ENCODE measurements at regions not wholly inside any gene's neighbourhood (a gene's known extent, or its start where the extent isn't known, plus 50 kb on each side); places are given as distances from the start of the nearest gene placed in this dataset.
A peak's percentile ranks its signal among the peaks of the same experiment; 100 is the strongest.
"Not testable (repeated sequence)": the region's sequence is repeated elsewhere in the genome, so short reads cannot be mapped to it uniquely, and the experiment has no call there.

DNA sequence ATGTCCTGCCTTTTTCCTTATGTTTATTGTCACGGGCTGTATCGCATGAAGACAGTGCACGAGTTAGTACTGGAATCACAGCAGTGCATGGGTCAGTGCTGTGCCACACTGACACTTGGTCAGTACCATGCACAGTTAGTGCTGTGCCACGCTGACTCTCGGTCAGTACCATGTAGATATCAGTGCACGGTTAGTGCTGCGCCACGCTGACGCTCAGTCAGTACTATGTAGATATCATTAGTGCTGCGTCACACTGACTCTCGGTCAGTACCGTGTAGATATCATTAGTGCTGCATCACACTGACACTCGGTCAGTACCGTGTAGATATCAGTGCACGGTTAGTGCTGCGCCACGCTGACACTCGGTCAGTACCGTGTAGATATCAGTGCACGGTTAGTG, 104.1 kb downstream of the NPIPB11 start:
- not testable (repeated sequence) for DNase-seq; H3K4me3 Mint-ChIP-seq; H3K36me3 Mint-ChIP-seq (ENCODE audit: insufficient read depth in 2 of 2); ATAC-seq (replicated peaks in 1 of 2); H3K4me1 Mint-ChIP-seq (ENCODE audit: low read depth); H3K27ac Mint-ChIP-seq; H3K9me3 Mint-ChIP-seq; H3K27me3 Mint-ChIP-seq (ENCODE audit: low read depth)

DNA sequence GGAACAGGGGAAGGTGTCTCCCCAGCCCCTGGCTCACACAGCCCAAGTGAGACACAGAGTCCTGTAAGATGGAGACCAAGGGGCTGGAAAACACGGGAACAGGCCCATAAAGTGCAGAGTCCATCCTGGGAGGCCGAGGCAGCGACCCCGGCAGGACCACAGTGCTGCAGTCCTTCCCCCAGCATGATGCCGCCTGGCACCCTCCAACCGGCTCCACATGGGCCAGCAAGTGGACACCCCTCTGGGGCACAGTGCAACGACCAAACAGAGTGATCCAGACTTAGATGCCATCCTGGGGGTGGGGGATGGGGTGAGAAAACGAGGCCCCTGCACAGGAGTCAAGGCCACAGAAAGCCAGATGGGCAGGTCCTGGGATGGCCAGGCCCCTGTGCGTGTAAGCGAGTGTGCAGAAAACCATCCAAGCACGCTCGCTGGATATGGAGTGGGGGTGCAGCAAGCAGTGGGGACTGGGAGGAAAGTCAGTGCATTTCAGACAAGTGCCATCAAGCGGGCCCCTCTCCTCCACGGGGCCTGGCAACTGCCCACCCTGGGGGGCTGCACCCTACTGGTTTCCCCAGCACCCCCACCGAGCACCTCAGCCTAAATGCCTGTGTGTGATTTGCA, 104.7 kb downstream of the NPIPB11 start:
- DNase-seq; H3K27me3 Mint-ChIP-seq (ENCODE audit: low read depth); H3K36me3 Mint-ChIP-seq (ENCODE audit: insufficient read depth in 2 of 2); H3K9me3 Mint-ChIP-seq; ATAC-seq (replicated peaks in 1 of 2); H3K4me1 Mint-ChIP-seq (ENCODE audit: low read depth); H3K4me3 Mint-ChIP-seq; H3K27ac Mint-ChIP-seq: not testable (repeated sequence)

DNA sequence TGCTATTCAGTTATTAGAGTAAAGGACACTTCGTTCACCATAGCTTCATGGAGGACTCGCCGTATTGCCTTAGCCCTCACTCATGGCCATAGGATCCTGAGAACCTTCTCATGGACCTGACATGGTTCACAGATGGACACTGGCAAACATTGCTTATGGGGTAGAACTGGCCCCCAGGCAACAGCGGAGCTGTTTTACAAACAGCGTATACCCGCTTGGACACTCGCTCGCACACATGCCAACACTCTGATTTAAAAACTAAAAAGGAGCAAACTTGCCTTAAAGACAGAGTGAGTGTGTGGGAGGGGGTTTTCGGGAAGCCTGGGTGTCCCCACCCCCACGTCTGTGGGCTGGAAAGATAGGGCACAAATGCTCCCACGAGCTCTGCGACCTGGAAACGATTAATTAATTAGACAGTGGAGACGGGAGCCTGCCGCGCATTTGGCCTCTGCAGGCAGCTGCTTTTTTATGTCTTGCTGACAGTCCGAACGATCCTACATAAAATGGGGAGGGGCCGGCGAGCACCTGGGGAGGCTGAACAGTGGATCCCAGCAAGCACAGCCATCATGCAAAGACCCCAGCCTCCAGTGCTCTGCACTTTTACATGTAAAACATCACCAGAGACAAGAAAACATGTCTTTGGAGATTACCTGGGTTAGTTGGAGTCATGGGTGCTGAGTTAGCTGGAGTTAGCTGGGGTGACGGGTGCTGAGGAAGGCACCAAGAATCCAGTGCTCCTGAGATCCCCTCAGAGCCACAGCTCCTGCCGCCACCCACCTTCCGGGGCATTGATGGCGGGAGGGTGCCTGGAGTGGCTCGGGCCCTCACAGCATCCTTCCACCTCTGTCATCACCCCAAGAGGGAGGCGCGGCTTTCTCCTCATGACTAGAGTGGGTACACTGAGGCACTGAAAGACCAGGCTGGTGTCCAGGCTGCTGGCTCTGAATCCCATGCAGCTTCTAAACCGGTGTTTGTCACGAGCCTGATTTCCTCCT, 105.7 kb downstream of the NPIPB11 start:
- not testable (repeated sequence) for H3K9me3 Mint-ChIP-seq; H3K4me1 Mint-ChIP-seq (ENCODE audit: low read depth); DNase-seq; H3K4me3 Mint-ChIP-seq; H3K27me3 Mint-ChIP-seq (ENCODE audit: low read depth); H3K27ac Mint-ChIP-seq; ATAC-seq (replicated peaks in 1 of 2); H3K36me3 Mint-ChIP-seq (ENCODE audit: insufficient read depth in 2 of 2)

DNA sequence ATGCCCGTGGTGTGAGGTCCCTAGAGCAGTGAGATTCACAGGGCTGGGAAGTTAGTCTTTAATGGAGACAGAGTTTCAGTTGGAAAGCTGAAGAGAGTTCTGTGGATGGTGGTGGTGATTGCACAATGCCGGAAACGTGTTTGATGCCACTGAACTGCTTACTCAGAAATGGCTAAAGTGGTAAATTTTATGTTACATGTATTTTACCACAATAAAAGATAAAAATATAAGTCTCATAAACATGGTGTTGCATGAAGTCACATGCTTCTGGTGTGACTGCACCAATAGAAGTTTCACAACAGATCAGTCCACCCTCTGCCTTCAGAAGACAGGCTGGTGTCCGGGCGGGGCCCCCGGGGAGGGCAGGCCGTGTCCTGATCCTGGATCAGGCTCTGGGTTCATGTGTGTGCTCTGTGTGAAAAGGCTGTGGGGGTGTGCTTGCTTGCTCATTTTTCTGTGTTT, 106.5 kb downstream of the NPIPB11 start:
- H3K27ac Mint-ChIP-seq; H3K4me1 Mint-ChIP-seq (ENCODE audit: low read depth): not testable (repeated sequence)

DNA sequence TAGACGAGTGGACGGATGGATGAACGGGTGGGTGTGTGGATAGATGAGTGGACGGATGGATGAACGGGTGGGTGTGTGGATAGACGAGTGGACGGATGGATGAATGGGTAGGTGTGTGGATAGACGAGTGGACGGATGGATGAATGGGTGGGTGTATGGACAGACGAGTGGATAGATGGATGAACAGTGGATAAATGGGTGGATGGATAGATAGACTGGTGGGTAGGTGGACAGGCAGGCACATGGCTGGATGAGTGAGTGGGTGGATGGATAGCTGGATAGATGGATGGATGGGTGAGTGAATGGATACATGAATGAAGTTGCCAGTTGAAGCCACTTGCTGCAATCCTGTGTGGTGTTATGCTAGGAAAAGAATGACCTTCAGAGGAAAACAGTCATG, 107.5 kb downstream of the NPIPB11 start:
- not testable (repeated sequence) for H3K36me3 Mint-ChIP-seq (ENCODE audit: insufficient read depth in 2 of 2); H3K27me3 Mint-ChIP-seq (ENCODE audit: low read depth); H3K27ac Mint-ChIP-seq; H3K9me3 Mint-ChIP-seq; H3K4me1 Mint-ChIP-seq (ENCODE audit: low read depth); DNase-seq; H3K4me3 Mint-ChIP-seq; ATAC-seq (replicated peaks in 1 of 2)

More for the DNA sequence above, 106.5 kb downstream of the NPIPB11 start:
- not testable (repeated sequence) for H3K9me3 Mint-ChIP-seq; H3K4me3 Mint-ChIP-seq; DNase-seq; H3K27me3 Mint-ChIP-seq (ENCODE audit: low read depth); H3K36me3 Mint-ChIP-seq (ENCODE audit: insufficient read depth in 2 of 2)
- ATAC-seq (replicated peaks in 1 of 2) = peak; percentile 50 to 58

DNA sequence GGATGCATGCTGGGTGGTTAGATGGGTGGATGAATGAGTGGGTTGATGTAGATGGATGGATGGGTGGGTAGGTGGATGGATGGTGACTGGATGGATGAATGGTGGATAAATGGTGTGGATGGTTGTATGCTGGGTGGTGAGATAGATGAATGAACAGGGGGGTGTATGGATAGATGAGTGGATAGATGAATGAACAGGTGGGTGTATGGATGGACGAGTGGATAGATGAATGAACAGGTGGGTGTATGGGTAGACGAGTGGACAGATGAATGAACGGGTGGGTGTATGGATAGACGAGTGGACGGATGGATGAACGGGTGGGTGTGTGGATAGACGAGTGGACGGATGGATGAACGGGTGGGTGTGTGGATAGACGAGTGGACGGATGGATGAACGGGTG, 108.2 kb downstream of the NPIPB11 start:
- not testable (repeated sequence) for H3K27me3 Mint-ChIP-seq (ENCODE audit: low read depth); H3K36me3 Mint-ChIP-seq (ENCODE audit: insufficient read depth in 2 of 2); H3K4me1 Mint-ChIP-seq (ENCODE audit: low read depth); ATAC-seq (replicated peaks in 1 of 2); H3K4me3 Mint-ChIP-seq; H3K9me3 Mint-ChIP-seq; H3K27ac Mint-ChIP-seq; DNase-seq

DNA sequence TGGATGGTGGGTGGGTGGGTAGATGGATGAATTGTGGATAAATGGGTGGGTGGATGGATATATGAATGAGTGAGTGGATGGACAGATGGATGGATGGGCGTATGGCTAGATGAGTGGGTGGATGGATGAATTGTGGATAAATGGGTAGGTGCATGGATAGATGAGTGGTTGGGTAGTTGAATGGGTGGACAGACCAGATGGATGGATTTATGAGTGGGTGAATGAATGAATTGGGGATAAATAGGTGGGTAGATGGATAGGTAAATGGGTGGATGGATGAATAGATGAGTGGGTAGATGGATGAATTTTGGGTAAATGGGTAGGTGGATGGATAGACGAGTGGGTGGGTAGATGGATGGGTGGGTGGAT, 108.7 kb downstream of the NPIPB11 start:
- not testable (repeated sequence) for H3K27ac Mint-ChIP-seq; DNase-seq; H3K4me3 Mint-ChIP-seq; H3K9me3 Mint-ChIP-seq; H3K27me3 Mint-ChIP-seq (ENCODE audit: low read depth); H3K4me1 Mint-ChIP-seq (ENCODE audit: low read depth); ATAC-seq (replicated peaks in 1 of 2); H3K36me3 Mint-ChIP-seq (ENCODE audit: insufficient read depth in 2 of 2)

DNA sequence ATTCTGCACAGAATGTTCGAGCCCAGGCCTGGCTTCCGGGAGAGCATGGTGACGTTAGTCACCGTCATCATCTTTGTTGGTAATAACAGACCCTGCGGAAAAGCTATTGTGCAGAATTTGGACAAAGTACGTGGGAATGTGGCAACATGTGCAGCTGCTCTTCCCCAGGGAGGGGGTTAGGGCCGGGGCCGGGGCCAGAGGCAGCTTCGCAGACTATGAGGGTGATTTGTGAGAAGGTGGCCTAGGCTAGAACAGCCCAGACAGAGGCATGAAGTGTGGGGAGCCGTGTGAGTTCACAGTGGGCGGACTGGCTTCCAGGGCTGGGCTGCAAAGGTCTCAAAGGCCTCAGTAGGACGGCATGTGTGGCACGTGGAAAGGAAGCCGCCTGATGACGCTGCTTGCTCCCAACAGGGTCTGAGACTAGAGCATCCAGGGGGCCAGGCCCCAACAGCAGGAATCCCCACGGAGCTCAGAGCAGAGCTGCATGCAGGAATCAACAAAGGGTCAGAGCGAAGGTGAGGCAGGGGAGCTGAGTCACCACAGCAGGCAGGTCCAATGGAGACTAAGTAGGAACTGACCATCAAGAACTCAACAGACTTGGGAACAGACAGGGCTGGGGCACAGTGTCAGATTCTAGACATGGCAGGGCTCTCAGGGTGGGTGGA, 109.2 kb downstream of the NPIPB11 start:
- not testable (repeated sequence) for H3K27ac Mint-ChIP-seq; H3K4me3 Mint-ChIP-seq; DNase-seq; H3K27me3 Mint-ChIP-seq (ENCODE audit: low read depth); H3K9me3 Mint-ChIP-seq; H3K4me1 Mint-ChIP-seq (ENCODE audit: low read depth); H3K36me3 Mint-ChIP-seq (ENCODE audit: insufficient read depth in 2 of 2); ATAC-seq (replicated peaks in 1 of 2)

DNA sequence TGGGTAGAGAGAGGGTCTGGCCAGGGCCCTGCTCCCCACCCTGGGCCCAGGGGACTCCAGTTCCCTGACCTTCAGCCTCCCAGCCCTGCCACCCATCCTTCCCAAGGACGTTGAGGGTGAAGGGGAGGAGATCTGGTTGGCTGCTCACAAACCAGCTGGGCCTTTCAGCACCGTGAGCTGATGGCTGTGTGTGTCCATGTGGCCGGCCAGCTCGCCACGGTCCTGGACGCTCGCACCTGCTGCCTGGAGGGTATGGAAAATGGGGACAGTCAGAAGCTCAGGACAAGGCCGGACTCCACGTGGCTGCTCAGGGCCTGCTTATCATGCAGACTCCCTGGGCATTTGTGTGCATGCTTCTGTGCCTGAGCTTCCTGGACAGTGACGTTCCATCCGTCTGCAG, 110.3 kb downstream of the NPIPB11 start:
- DNase-seq; H3K9me3 Mint-ChIP-seq; H3K27me3 Mint-ChIP-seq (ENCODE audit: low read depth); H3K36me3 Mint-ChIP-seq (ENCODE audit: insufficient read depth in 2 of 2); H3K4me1 Mint-ChIP-seq (ENCODE audit: low read depth); H3K27ac Mint-ChIP-seq; H3K4me3 Mint-ChIP-seq; ATAC-seq (replicated peaks in 1 of 2): not testable (repeated sequence)

DNA sequence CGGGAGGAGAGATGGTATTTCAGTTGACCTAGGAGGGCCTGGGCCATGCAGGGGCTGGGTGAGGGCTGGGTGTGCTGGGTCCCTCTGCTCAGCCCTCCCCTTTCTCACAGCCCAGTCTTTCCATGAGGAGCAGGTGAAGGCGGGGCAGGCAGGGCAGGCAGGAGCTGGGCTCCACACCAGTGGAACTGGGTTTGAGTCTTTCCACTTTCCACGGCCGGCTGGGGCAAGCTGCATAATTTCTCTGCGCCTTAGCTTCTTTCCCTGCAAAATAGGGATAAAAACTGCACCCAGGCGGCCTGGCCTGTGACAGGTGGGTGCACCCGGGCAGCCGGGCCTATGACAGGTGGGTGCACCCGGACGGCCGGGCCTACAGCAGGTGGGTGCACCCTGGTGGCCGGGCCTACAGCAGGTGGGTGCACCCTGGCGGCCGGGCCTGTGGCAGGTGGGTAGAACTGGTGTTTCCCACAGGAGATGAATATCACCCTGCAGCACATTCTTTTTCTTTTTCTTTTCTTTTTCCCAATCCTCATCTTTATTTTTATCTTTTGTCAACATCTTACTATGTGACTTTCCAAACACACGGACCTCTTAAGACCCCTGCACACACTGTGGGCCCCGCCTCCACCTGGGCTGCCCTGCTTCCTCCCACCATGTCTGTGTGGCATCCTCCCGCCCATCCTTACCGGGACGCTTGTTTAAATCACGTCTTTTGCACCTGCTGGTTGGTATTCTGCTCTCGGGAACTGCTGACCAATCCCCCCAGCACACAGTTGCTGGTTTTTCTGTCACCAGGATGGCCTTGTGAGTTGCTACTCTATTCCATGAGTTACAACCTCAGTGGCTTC, 111.3 kb downstream of the NPIPB11 start:
- not testable (repeated sequence) for H3K27me3 Mint-ChIP-seq (ENCODE audit: low read depth); DNase-seq; H3K4me3 Mint-ChIP-seq; H3K9me3 Mint-ChIP-seq; H3K27ac Mint-ChIP-seq; H3K4me1 Mint-ChIP-seq (ENCODE audit: low read depth); H3K36me3 Mint-ChIP-seq (ENCODE audit: insufficient read depth in 2 of 2); ATAC-seq (replicated peaks in 1 of 2)

DNA sequence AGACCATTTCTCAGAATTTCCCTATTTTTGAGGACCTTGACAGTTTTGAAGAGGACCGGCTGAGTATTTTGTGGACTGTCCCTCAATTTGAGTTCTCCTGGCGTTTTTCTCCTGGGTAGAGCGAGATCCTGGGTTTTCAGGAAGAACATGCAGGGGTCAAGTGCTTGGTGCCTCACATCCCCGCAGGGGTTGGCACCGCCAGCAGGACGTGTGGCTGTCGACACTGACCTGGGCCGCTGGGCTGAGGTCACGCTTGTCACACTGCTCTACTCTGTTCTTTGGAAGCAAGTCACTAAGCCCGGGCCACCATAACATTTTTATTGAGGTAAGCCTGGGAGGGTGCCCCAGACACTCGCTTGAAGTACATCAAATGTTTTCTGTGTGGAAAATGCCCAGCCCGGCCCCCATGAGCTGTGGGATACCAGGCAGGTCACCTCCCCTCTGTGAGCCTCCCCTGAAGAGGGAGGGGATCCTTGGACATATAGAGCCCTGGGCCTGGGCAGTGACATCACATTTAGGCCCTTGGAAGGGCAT, 112.0 kb downstream of the NPIPB11 start:
- H3K27me3 Mint-ChIP-seq (ENCODE audit: low read depth); H3K27ac Mint-ChIP-seq; DNase-seq; H3K36me3 Mint-ChIP-seq (ENCODE audit: insufficient read depth in 2 of 2); H3K4me3 Mint-ChIP-seq; H3K9me3 Mint-ChIP-seq; ATAC-seq (replicated peaks in 1 of 2); H3K4me1 Mint-ChIP-seq (ENCODE audit: low read depth): not testable (repeated sequence)

DNA sequence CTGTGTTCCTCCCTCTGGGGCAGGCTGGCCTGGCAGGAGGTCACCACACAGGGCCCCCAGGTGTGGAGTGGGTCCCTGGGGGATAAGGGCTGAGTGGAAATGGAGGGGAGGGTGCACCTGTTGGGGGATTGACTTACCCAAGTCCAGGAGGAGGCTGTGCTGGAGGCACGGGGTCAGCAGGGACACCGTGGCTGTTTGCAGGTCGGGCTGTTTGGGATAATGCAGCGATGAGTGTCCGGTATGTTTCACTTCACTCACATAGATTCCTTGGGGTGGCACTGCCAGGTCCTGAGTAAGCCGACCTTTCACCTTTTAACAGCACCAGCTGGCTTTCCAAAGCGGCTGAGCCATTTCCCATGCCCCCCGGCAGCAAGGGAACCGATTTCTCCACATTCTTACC, 113.0 kb downstream of the NPIPB11 start:
- not testable (repeated sequence) for H3K4me1 Mint-ChIP-seq (ENCODE audit: low read depth); H3K27me3 Mint-ChIP-seq (ENCODE audit: low read depth); ATAC-seq (replicated peaks in 1 of 2); H3K27ac Mint-ChIP-seq; H3K9me3 Mint-ChIP-seq; H3K4me3 Mint-ChIP-seq; H3K36me3 Mint-ChIP-seq (ENCODE audit: insufficient read depth in 2 of 2); DNase-seq

Measured in activated T-cell treated with anti-CD3 and anti-CD28 coated beads, Interleukin-2, amount 50 U/mL, for 72 hours (primary cell).